ENCODE measurements at regions not wholly inside any gene's neighbourhood (a gene's known extent, or its start where the extent isn't known, plus 50 kb on each side); places are given as distances from the start of the nearest gene placed in this dataset.
"Not testable (repeated sequence)": the region's sequence is repeated elsewhere in the genome, so short reads cannot be mapped to it uniquely, and the experiment has no call there.

DNA sequence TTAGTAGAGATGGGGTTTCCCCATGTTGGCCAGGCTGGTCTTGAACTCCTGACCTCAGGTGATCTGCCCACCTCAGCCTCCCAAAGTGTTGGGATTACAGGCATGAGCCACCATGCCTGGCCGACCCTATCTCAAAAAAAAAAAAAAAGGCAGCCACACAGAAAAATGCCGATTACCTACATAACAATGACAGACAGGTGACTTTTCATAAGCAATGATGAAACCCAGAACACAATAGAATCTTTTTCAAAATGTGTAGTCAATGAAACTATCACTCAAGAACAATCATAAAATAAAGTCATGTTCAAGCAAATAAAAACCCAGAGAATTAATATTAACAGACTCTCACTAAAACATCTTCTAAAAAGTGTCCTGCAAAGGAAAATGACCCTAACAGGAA, 135.6 kb upstream of the MVB12B start:
- not testable (repeated sequence) for DNase-seq

GRCh38 chr9:126198854-126199253, 127.8 kb upstream of the MVB12B start:
- DNase-seq, result no peak

GRCh38 chr9:126203313-126203712, 123.3 kb upstream of the MVB12B start:
- peak in 1 of 2 experiments; percentile 4 for DNase-seq

DNA sequence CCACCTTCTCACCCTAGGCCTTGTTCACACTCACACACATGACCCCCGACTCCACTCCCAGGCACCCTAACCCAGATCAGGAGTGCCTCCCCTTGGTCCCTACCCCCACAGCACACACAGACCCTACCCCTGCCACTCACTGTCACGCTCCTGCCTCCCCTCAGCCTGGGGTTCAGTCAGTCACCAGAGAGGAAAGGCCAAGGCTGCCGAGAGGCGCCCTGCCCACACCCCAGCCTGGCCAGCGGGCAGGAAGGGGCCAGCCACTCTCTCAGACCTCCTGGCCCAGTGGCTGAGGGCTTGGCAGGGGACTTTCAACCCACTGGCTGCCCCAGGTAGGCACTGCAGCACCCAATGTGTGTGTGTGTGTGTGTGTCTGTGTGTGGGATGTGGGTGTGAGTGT, 122.4 kb upstream of the MVB12B start:
- DNase-seq, result no peak

DNA sequence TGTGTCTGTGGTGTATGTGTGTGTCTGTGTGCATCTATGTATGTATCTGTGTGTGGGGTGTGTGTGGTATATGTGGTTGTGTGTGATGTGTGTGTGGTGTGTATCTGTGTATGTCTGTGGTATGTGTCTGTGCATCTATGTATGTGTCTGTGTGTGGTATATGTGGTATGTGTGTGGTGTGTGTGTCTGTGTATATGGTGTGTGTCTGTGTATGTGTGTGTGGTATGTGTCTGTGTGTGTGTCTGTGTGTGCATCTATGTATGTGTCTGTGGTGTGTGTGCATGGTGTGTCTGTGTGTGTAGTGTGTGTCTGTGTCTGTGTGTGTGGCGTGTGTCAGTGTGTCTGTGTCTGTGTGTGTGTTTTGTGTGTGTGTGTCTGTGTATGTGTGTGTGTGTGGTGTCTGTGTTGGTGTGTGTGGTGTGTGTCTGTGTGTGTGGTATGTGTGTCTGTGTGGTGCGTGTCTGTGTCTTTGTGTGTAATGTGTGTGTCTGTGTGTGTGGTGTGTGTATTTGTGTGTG, 121.9 kb upstream of the MVB12B start:
- DNase-seq, result no peak

DNA sequence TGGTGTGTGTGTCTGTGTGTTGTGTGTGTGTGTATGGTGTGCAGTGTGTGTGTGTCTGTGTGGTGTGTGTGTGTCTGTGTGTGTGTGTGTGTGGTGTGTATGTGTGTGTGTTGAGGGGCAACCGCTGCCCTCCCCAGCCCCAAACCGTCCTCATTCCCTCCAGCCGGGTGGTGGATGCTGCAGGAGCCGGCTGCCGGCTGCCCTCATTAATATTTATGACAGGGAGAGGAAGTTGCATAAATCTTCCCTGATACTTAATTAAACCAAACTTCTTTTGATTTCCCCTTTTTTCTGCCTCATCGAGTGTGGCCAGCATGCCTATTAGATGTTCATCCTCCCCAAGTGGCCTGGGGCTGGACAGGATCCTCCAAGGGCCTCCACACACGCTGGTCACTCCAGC, 121.4 kb upstream of the MVB12B start:
- DNase-seq, result peak; percentile 37 to 45

DNA sequence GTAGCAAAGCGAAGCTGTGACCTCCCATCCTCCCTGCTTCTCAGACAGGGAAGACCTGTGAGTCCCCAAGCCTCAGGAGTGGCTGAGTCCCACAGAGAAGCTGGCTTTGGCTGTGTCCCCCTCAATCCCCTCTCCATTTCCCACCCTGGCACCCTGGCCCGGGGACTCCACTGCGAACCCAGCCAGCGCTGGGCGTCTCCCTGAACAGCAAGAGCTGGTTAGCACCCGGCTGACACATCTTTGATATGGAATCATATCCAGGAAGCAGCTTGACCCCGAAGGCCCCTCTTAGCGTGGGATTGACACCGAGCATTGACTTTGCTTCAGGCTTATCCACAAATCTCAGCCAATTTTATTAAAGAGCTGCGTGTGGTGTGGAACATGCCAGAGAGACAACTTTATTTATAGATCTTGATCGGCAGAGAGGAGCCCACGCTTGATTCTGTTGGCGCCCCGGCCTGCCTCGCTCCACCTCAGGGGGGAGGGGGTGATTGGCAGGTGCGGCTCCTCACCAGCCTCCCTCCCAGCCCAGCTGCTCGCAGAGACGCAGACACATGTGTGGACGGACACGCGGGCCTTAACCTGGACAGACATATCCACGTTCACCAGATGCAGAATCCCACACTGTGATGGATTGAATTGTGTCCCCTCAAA, 120.7 kb upstream of the MVB12B start:
- DNase-seq, result peak; percentile 70 to 79

GRCh38 chr9:126207256-126207655, 119.4 kb upstream of the MVB12B start:
- DNase-seq, result peak; percentile 28 to 51

GRCh38 chr9:126208216-126208758, 118.3 kb upstream of the MVB12B start:
- DNase-seq, result no peak

DNA sequence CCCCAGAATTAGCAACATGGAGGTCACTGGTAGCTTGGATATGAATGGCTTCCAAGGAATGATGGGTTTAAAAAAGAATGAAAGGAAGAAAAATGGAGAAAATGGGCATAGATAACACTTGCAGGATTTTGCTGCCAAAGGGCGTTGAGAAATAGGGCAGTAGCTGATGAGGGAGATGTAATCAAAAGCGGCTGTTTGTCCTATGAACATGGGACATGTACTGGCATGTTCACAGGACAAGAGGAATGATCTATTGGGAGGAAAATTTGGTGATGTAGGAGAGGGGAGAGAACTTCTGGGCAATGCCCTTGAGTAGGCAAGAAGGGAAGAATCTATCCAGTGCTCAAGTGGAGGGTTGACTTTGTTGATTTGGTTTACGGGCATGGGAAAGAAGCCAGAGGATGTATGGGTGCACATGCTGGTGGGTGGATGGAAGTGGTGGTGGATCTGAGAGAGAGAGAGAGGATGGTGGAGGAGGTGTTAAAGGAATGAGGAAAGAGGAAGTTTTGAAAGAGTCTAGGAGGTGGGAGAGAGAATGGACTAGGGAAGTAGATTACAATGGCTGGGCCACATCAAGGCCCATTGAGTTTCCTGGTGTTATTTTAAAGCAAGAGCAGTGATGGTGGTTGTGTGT, 115.1 kb upstream of the MVB12B start:
- DNase-seq, result no peak

GRCh38 chr9:126215486-126215885, 111.1 kb upstream of the MVB12B start:
- DNase-seq, result no peak

DNA sequence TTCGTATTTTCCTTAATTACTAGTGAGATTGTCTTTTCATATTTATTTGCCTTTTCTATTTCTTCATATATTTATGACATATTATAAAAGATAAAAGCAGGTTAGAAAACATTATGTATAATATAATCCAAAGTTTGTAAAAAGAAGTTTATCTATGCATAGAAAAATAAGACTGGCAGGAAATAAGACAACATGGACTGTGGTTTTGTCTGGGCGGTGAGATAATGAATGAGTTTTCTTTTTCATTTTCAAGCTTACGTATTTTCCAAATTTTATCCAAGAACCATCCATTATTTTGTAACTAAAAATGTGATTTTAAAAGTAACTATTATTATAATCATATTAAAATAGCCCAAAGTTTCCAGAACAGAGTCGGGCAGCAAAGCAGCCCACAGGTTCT, 109.8 kb upstream of the MVB12B start:
- no peak for DNase-seq

DNA sequence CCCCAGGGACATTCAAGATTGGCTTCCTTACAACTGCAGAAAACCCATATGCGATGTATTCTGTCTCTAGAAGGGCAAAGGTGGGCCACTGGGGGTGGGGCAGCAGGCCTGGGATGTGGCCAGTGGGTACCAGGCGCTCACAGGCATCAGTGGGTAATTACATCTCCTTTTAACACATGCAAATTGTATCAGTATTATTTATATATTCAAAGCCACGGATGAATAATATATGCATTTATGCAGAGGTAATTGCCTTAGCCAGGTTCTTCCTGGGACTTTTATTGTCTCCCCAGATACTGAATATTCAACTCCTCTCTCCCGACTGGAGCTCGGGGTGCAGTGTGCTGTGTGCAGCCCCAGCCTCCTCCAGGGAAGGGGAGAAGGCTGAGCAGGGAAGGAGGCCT, 109.4 kb upstream of the MVB12B start:
- DNase-seq, result no peak

DNA sequence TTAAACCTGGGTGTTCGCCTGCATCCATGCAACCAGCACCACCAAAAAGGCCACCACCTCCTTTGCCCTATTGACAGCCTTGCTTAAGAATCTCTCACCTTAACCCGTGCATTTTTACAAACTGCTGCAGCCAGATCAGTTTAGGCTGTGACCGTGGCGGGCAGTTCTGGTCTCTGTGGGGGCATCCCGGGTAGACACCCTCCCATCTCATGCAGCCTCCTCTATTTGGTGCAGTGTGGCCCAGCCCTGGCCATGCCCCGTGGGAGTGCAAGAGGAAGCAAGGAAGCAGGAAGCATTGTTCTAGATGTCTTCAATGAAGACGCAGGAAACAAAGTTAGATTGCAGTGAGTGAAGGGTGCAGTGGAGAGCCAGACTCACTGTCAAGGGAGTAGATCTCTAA, 108.8 kb upstream of the MVB12B start:
- no peak for DNase-seq

DNA sequence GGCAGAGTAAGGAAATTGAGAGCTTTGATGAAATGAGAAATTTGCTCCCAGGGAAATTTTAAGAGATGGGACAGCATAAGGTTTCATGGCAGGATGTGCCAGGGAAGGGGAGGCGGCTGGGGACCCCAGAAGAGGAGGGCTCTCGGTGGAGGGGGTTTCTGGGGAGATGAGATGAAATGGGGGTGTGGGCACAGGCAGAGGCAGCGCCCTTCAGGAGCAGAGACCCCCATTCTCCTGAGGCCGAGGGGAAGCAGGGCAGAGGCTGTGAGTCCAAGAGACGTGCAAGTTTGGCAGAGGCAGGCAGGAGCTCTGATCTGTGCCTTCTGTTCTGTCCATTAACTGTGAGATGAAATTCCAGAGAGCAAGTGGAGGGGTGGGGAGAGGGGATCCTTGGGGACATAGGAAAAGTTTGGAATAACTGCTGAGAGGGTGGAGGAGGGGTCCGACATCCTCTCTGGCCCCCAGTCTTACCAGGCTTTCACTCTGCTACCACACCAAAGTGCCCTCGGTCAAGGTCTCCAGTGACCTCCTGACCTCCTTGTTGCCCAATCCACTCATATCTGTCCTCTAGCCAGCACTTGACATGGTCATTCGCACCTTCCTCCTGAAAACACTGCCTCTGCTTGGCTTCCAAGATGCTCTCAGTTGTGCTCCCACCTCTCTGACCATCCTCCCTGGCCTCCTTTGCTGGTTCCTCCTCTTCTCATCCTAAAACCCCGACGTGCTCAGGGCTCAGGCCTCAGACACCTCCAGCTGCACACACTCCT, 108.1 kb upstream of the MVB12B start:
- no peak for DNase-seq

DNA sequence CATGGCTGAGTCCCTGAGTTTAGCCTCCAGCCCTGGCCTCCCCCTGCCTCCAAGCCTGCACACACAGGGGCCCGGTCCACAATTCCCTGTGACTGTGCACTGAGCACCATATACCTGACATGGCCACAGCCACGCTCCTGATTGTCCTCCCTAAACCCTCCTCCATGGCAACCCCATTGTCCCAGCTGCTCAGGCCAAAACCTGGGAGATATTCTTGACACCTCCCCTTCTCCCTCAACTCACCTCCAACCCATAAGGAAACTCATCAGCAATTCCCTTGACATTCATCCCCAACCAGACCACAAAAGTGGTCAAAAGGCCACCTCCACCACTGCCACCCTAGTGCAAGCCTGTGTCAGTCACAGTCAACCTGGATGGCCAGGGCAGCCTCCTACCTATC, 107.5 kb upstream of the MVB12B start:
- DNase-seq, result no peak

DNA sequence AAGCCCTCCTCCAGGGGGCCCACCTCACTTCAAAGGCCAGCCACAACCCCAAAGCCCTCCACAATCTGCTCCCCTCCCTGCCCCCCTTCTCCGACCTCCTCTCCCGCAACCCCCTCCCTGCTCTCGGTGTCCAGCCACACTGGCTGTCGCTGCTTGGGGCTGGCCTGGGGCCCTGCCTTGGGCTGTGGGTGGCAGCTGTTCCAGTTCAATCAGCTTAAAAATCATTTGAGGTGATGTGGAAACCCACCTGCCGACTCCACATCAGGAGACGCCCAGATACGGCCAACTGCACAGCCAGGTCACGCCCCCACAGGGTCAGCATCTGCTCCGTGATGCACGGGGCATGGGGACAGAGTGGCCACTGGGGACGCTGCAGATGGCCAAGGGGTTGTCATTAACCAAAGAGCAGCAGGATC, 107.0 kb upstream of the MVB12B start:
- peak in 1 of 2 experiments; percentile 22 for DNase-seq

DNA sequence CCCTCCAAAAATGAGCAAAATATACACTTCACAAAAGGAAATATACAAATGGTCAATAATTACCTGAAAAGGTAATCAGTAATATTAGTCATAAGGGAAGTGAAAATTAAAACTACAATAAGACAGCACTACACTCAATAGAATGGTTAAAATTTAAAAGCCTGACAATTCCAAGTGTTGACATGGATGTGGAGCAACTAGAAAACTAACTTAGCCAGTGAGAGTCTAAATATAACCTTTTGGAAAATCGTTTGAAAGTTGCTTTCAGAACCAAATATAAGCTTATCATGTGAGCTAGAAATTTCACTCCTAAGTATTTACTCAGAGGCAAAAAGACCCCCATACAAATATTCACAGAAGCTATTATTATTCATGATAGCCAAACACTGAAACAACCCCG, 105.1 kb upstream of the MVB12B start:
- DNase-seq, result no peak

DNA sequence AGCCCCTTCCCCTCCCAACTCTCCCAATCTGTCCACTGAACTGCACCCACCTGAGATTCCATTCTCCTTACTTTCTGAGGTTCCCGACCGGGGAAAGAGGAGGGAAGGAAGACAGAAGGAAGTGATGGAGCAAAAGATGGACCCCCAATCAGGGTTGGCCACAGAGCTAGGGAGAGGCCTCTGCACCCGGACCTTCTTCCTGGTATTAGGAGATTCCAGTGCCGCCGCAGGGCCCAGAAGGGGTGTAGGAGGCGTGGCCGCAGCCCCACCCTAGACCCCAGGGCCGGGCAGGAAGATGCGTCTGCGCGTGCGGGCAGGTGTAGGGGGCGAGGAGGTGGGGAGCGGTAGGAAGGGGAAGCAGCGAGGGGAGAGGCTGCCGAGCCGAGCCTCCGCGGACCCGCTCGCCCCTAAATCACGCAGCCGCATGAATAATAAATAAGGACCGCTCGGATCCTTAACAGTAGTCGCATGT, 104.2 kb upstream of the MVB12B start:
- DNase-seq, result no peak

GRCh38 chr9:126222835-126223431, 103.7 kb upstream of the MVB12B start:
- no peak for DNase-seq

GRCh38 chr9:126223798-126224531, 102.7 kb upstream of the MVB12B start:
- DNase-seq, result no peak

Measured in SHP77 (cell line).